ENCODE measurements at regions not wholly inside any gene's neighbourhood (a gene's known extent, or its start where the extent isn't known, plus 50 kb on each side); places are given as distances from the start of the nearest gene placed in this dataset.

DNA sequence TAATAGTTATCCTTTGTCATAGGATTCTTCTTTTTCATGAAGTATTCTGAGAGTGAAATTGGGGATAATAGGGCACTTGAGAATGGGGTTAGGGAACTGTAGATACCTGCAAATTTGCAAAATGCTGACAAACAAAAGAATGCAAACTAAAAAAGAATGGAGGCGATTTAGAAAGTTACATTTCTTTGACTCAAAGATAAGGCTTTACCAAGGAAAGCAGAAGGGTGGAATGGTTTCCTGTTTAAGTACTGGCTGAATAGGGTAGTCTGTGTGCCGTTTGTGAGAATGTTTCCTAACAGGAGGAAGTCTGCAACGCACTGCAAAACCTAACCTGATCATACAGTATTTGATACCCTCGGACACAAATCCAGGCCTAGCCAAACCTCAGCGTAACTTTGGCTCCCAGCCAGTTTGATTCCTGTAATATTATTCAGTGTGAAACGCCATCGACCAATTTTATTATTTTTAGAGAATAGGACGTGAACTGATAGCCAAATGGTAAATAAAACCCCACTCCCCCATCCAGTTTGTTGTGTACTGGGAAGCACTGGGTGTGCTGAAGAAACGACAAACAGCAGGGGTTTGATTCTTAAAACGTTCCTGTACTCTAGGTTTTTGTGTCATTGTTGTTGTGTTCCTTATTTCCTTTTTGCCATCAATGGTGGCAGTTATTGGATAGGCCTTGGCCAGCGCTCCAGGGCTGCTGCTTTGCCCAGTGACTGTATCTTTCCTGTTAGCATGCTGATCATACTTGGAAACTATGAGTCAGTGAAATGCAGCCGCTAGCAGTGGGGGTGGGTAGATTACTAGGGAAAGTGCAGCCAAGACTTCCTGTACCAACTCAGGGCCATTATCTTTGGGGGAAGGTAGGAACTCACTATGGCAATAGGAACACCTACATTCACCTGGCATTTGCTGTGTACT lies 148.0 kb upstream of the TBL1XR1 start:
- peak overlapping the region; percentile 47; the same call in 1 of the 2 replicates for H3K4me2 ChIP-seq (ENCODE audit: low read depth, low read length)
- H3K79me2 ChIP-seq (ENCODE audit: low read length) = no peaks in the 10 kb centered on the region
- TF ChIP-seq, protein P1, sequence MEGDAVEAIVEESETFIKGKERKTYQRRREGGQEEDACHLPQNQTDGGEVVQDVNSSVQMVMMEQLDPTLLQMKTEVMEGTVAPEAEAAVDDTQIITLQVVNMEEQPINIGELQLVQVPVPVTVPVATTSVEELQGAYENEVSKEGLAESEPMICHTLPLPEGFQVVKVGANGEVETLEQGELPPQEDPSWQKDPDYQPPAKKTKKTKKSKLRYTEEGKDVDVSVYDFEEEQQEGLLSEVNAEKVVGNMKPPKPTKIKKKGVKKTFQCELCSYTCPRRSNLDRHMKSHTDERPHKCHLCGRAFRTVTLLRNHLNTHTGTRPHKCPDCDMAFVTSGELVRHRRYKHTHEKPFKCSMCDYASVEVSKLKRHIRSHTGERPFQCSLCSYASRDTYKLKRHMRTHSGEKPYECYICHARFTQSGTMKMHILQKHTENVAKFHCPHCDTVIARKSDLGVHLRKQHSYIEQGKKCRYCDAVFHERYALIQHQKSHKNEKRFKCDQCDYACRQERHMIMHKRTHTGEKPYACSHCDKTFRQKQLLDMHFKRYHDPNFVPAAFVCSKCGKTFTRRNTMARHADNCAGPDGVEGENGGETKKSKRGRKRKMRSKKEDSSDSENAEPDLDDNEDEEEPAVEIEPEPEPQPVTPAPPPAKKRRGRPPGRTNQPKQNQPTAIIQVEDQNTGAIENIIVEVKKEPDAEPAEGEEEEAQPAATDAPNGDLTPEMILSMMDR (IDR thresholded peaks at IDR 0.05; ENCODE audit: low read length) = no peak
- TF ChIP-seq EZH2 (optimal IDR thresholded peaks at IDR 0.05; ENCODE audit: low read depth, low read length) = no peak
- no peak for TF ChIP-seq EZH2phosphoT487 (IDR thresholded peaks at IDR 0.05; ENCODE audit: low read length)
- H3K9me3 ChIP-seq (replicated peaks; ENCODE audit: insufficient read depth, low read length) = no peaks in the 10 kb centered on the region
- H3K4me1 ChIP-seq (ENCODE audit: low read length) = peaks cover 33% of the 10 kb centered on the region
- peak; percentile 52 for DNase-seq
- H3K9me2 ChIP-seq (replicated peaks; ENCODE audit: insufficient read depth, low read length) = no peaks in the 10 kb centered on the region
- H2AFZ ChIP-seq (ENCODE audit: low read length) = peak overlapping the region; percentile 39
- H3K36me3 ChIP-seq (replicated peaks; ENCODE audit: insufficient read depth, low read length) = no peaks in the 10 kb centered on the region
- H3F3A ChIP-seq (ENCODE audit: insufficient read depth, low read length) = no peaks in the 10 kb centered on the region
- no peaks in the 10 kb centered on the region for H3K27me3 ChIP-seq (replicated peaks; ENCODE audit: insufficient read depth, low read length)
- no peak overlapping the region for H3K4me3 ChIP-seq (ENCODE audit: low read length)
- H3K9ac ChIP-seq (ENCODE audit: low read length) = 0 out of 2 replicates have a peak overlapping the region, but pooled peaks have one; percentile 7
- H4K20me1 ChIP-seq (ENCODE audit: insufficient read depth, low read length) = no peaks in the 10 kb centered on the region
- peak overlapping the region; percentile 17; the same call in 1 of the 2 replicates for H3K27ac ChIP-seq (ENCODE audit: low read length)

DNA sequence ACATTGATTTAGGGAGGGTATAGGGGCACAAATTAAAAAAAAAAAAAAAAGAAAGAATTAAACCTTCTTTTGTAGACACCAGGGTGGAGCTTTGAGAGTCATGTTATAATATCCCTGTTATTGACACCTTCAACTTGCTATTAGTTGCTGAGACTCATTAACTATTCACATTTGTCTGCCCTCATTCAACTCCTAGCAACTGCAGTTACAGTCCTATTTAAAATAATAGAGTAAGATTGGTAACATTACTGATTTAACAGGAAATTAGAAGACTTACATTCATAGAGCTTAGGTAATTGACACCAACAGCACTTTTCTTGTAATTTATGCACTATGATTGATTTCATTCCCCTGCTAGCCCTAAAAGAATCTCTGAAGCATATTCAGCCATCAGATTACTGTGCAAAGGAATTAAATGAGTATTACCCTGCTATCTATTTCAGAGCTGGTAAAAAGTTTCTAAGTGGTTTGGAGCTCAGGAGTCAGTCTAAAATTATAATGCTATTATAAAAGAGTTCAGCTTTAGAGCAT lies 148.8 kb upstream of the TBL1XR1 start:
- H4K20me1 ChIP-seq (ENCODE audit: insufficient read depth, low read length) = no peaks in the 10 kb centered on the region
- H3K9me2 ChIP-seq (replicated peaks; ENCODE audit: insufficient read depth, low read length) = no peaks in the 10 kb centered on the region
- H3K36me3 ChIP-seq (replicated peaks; ENCODE audit: insufficient read depth, low read length) = no peaks in the 10 kb centered on the region
- TF ChIP-seq EZH2phosphoT487 (IDR thresholded peaks at IDR 0.05; ENCODE audit: low read length) (no peak), EZH2 (optimal IDR thresholded peaks at IDR 0.05; ENCODE audit: low read depth, low read length) (no peak)
- TF ChIP-seq, protein P1 (IDR thresholded peaks at IDR 0.05; ENCODE audit: low read length) = no peak
- peaks cover 4% of the 10 kb centered on the region; the same call in 1 of the 2 replicates for H3F3A ChIP-seq (ENCODE audit: insufficient read depth, low read length)
- peak overlapping the region; percentile 17; the same call in 1 of the 2 replicates for H3K27ac ChIP-seq (ENCODE audit: low read length)
- peaks cover 39% of the 10 kb centered on the region for H3K4me1 ChIP-seq (ENCODE audit: low read length)
- no peaks in the 10 kb centered on the region for H3K9me3 ChIP-seq (replicated peaks; ENCODE audit: insufficient read depth, low read length)
- no peak overlapping the region for H3K9ac ChIP-seq (ENCODE audit: low read length)
- DNase-seq = no peak
- no peaks in the 10 kb centered on the region for H3K27me3 ChIP-seq (replicated peaks; ENCODE audit: insufficient read depth, low read length)
- no peaks in the 10 kb centered on the region for H3K79me2 ChIP-seq (ENCODE audit: low read length)
- peak overlapping the region; percentile 47; the same call in 1 of the 2 replicates for H3K4me2 ChIP-seq (ENCODE audit: low read depth, low read length)
- H2AFZ ChIP-seq (ENCODE audit: low read length) = peak overlapping the region; percentile 39; the same call in 1 of the 2 replicates
- no peak overlapping the region for H3K4me3 ChIP-seq (ENCODE audit: low read length)

DNA sequence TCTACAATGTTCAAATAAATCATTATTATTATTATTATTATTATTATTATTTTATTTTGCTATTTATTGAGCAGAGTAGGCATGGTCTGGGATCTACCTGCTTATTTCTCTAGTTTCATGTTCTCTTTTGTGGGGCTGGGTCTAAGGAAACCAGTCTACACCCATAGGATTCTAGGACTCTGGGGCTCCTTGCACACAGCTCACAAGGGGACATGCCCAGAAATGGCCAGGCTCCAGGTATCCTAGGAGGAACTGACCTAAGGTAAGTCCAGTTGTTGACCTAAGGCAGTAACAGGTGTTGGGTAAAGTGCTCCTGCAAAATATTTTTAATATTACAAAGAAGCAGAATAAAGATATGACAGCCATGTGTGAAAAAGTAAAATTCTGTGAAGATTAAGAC lies 149.6 kb upstream of the TBL1XR1 start:
- DNase-seq = no peak
- Histone ChIP-seq H3K9me3 (replicated peaks; ENCODE audit: insufficient read depth, low read length) (no peaks in the 10 kb centered on the region), H3K4me1 (ENCODE audit: low read length) (peaks cover 44% of the 10 kb centered on the region), H3K27ac (ENCODE audit: low read length) (no peak overlapping the region), H3K9me2 (replicated peaks; ENCODE audit: insufficient read depth, low read length) (no peaks in the 10 kb centered on the region), H3K27me3 (replicated peaks; ENCODE audit: insufficient read depth, low read length) (no peaks in the 10 kb centered on the region), H3K79me2 (ENCODE audit: low read length) (no peaks in the 10 kb centered on the region), H3K9ac (ENCODE audit: low read length) (no peak overlapping the region), H2AFZ (ENCODE audit: low read length) (no peak overlapping the region), H3K4me3 (ENCODE audit: low read length) (no peak overlapping the region), H3K36me3 (replicated peaks; ENCODE audit: insufficient read depth, low read length) (no peaks in the 10 kb centered on the region), H4K20me1 (ENCODE audit: insufficient read depth, low read length) (no peaks in the 10 kb centered on the region), H3K4me2 (ENCODE audit: low read depth, low read length) (no peak overlapping the region), H3F3A (ENCODE audit: insufficient read depth, low read length) (peaks cover 12% of the 10 kb centered on the region)
- TF ChIP-seq EZH2phosphoT487 (IDR thresholded peaks at IDR 0.05; ENCODE audit: low read length) = no peak
- no peak for TF ChIP-seq EZH2 (optimal IDR thresholded peaks at IDR 0.05; ENCODE audit: low read depth, low read length)
- TF ChIP-seq, protein P1 (IDR thresholded peaks at IDR 0.05; ENCODE audit: low read length) = no peak

All from MM.1S (cell line).